ENCODE measurements at regions not wholly inside any gene's neighbourhood (a gene's known extent, or its start where the extent isn't known, plus 50 kb on each side); places are given as distances from the start of the nearest gene placed in this dataset.
"Not testable (repeated sequence)": the region's sequence is repeated elsewhere in the genome, so short reads cannot be mapped to it uniquely, and the experiment has no call there.

GRCh38 chr1:229119876-229120275 is 151.0 kb upstream of the RAB4A start:
- no peak for DNase-seq

GRCh38 chr1:229121845-229122436 is 149.0 kb upstream of the RAB4A start:
- DNase-seq, result no peak

- no peak for DNase-seq
Observed at GRCh38 chr1:229122606-229123005, 148.3 kb upstream of the RAB4A start.

GRCh38 chr1:229124116-229124515 is 146.8 kb upstream of the RAB4A start:
- DNase-seq, result no peak

GRCh38 chr1:229124520-229125124 is 146.3 kb upstream of the RAB4A start:
- DNase-seq, result no peak

GRCh38 chr1:229127301-229127700 is 143.6 kb upstream of the RAB4A start:
- DNase-seq, result peak; percentile 63

- no peak for DNase-seq
Observed at GRCh38 chr1:229128066-229128608, 142.8 kb upstream of the RAB4A start.

GRCh38 chr1:229129301-229130027 is 141.4 kb upstream of the RAB4A start:
- peak; percentile 17 for DNase-seq

GRCh38 chr1:229130028-229130668 is 140.8 kb upstream of the RAB4A start:
- DNase-seq, result peak; percentile 27

- no peak for DNase-seq
Observed at GRCh38 chr1:229131243-229132105, 139.4 kb upstream of the RAB4A start.

- no peak for DNase-seq
Observed at GRCh38 chr1:229132106-229132443, 138.8 kb upstream of the RAB4A start.

GRCh38 chr1:229132706-229133105 is 138.2 kb upstream of the RAB4A start:
- no peak for DNase-seq

- no peak for DNase-seq
Observed at GRCh38 chr1:229133151-229133550, 137.8 kb upstream of the RAB4A start.

GRCh38 chr1:229133811-229134210 is 137.1 kb upstream of the RAB4A start:
- no peak for DNase-seq

- not testable (repeated sequence) for DNase-seq
Observed at GRCh38 chr1:229134381-229135217, 136.3 kb upstream of the RAB4A start.

GRCh38 chr1:229135773-229136172 is 135.1 kb upstream of the RAB4A start:
- DNase-seq, result no peak

- no peak for DNase-seq
Observed at GRCh38 chr1:229136822-229137221, 134.1 kb upstream of the RAB4A start.

- DNase-seq, result no peak
Observed at GRCh38 chr1:229137271-229137670, 133.6 kb upstream of the RAB4A start.

- no peak for DNase-seq
Observed at GRCh38 chr1:229138058-229138457, 132.9 kb upstream of the RAB4A start.

GRCh38 chr1:229139331-229140118 is 131.4 kb upstream of the RAB4A start:
- DNase-seq, result peak; percentile 45

GRCh38 chr1:229140119-229140396 is 130.9 kb upstream of the RAB4A start:
- DNase-seq, result no peak
